Skeletal muscle tissue (tissue), 3 donors: ENCODE measurements at regions not wholly inside any gene's neighbourhood (a gene's known extent, or its start where the extent isn't known, plus 50 kb on each side); places are given as distances from the start of the nearest gene placed in this dataset.
"Not testable (repeated sequence)": the region's sequence is repeated elsewhere in the genome, so short reads cannot be mapped to it uniquely, and the experiment has no call there.

Experiments
- H3K27ac ChIP-seq: one replicate; pipeline ENCODE4 v1.7.0; 2013; ENCODE audit warnings: mild to moderate bottlenecking, low read depth, low read length, inconsistent platforms
- H3K27me3 ChIP-seq, 3 donors: one replicate each; pipeline ENCODE4 v1.7.0; 2013; ENCODE audit warnings: low read length in 3 of 3; ENCODE audit not compliant: control insufficient read depth in 3 of 3, insufficient read depth in 3 of 3
- H3K36me3 ChIP-seq, 3 donors: one replicate each; pipeline ENCODE4 v1.7.0; 2013; ENCODE audit warnings: low read length in 3 of 3; ENCODE audit not compliant: control insufficient read depth in 3 of 3, insufficient read depth in 3 of 3
- H3K4me1 ChIP-seq, 3 donors: one replicate each; pipeline ENCODE4 v1.7.0; 2013; ENCODE audit warnings: low read length in 3 of 3, mild to moderate bottlenecking in 3 of 3; ENCODE audit not compliant: control insufficient read depth in 3 of 3, insufficient read depth in 3 of 3
- H3K4me3 ChIP-seq, 3 donors: one replicate each; pipeline ENCODE4 v1.7.0; 2013; ENCODE audit warnings: low read length in 3 of 3
- H3K9ac ChIP-seq, 3 donors: one replicate each; pipeline ENCODE4 v1.7.0; 2013; ENCODE audit warnings: low read length in 3 of 3, mild to moderate bottlenecking in 3 of 3, moderate library complexity in 2 of 3, low read depth in 1 of 3
- H3K9me3 ChIP-seq, 3 donors: one replicate each; pipeline ENCODE4 v1.7.0; 2013; ENCODE audit warnings: low read length in 3 of 3; ENCODE audit not compliant: control insufficient read depth in 3 of 3
- donor health status: Osteomylitis.

GRCh38 chr13:76659074-76659473 is 227.1 kb downstream of the KCTD12 start:
- not testable (repeated sequence) for H3K27ac ChIP-seq, H3K9me3 ChIP-seq, H3K9ac ChIP-seq, H3K36me3 ChIP-seq, H3K27me3 ChIP-seq, H3K4me3 ChIP-seq, H3K4me1 ChIP-seq

DNA sequence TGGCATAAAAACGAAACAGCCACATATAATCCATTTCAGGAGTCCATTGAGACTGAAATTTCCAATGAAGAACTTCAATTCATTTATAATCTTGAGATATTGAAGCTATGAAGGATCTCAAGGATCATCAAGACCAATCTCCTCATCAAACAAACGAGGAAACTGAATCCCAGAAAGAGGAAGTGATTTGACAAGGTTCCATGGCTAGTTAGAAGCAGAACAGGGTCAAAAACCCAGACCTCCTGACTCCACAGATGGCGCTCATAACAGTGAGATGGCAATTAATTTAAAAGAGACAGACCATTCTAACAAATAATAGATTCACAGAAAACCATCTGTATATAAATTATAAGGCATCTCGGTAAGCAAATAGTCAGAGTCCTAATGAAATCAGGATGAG is 229.7 kb downstream of the KCTD12 start:
- Histone ChIP-seq H3K27ac (no peak overlapping the region), H3K9me3 (no peaks in the 10 kb centered on the region), H3K27me3 (no peaks in the 10 kb centered on the region), H3K9ac (no peak overlapping the region), H3K4me1 (no peaks in the 10 kb centered on the region), H3K4me3 (no peak overlapping the region), H3K36me3 (no peaks in the 10 kb centered on the region)

DNA sequence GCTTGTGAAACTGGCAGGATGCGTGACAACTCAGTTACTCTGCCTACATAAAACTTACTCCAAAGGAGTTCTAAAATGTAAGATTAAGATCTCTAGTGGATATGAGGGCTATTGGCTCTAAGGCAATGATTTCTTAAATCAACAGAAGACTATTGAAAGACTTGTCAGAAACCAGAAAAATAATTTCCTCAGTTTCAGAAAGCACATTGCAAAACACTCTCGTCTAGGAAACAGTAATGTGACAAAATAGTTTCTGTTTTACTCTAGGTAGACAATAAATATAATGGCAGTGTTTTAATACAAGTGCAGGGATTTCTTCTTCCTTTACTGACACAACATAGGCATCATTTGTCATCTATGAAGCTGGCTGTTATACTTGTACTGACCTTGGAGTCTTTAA is 230.1 kb downstream of the KCTD12 start:
- H3K4me3 ChIP-seq, result no peak overlapping the region
- H3K27me3 ChIP-seq, result no peaks in the 10 kb centered on the region
- H3K4me1 ChIP-seq, result no peaks in the 10 kb centered on the region
- H3K9me3 ChIP-seq, result no peaks in the 10 kb centered on the region
- H3K27ac ChIP-seq, result no peak overlapping the region
- no peaks in the 10 kb centered on the region for H3K36me3 ChIP-seq
- no peak overlapping the region for H3K9ac ChIP-seq

DNA sequence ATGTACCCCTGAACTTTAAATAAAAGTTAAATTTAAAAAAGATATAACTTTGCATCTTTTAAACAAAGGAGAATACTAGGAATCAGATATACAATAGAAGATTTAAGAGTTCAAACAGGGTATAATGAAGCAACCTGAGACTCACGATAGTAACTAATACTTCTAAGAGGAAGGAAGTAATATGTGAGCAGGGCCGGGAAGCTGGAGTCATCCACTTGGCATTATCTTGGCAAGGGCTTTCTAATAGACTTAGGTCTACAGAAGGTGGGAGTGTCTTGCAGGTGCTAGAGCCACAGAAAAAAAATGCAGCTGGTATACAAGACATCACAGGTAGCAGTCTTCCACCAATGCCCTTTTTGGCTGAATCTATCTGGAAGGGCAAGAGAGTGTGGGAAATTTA is 231.9 kb downstream of the KCTD12 start:
- no peak overlapping the region for H3K27ac ChIP-seq
- H3K36me3 ChIP-seq, result no peaks in the 10 kb centered on the region
- no peaks in the 10 kb centered on the region for H3K9me3 ChIP-seq
- no peak overlapping the region for H3K9ac ChIP-seq
- H3K4me1 ChIP-seq, result no peaks in the 10 kb centered on the region
- no peaks in the 10 kb centered on the region for H3K27me3 ChIP-seq
- H3K4me3 ChIP-seq, result no peak overlapping the region

DNA sequence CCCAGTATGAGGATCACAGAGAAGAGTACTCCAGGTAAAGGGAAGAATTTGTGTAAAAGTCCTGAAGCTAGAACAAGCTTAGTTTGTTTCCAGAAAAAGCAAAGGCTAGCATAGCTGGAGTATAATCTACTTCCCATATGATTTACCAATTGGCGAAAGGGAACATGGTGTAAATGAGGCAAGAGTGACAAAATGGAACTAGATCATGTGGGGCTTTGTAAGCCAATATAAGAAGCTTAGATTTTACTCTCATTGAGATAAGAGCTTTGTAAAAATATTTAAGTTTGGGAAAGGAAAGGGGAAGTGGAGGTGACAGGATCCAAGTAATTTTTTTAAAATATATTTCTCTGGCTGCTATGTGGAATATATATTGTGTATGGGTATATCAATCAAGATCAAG is 234.9 kb downstream of the KCTD12 start:
- Histone ChIP-seq H3K27ac (no peak overlapping the region), H3K27me3 (no peaks in the 10 kb centered on the region), H3K4me3 (no peak overlapping the region), H3K9ac (no peak overlapping the region), H3K36me3 (no peaks in the 10 kb centered on the region), H3K9me3 (no peaks in the 10 kb centered on the region), H3K4me1 (no peaks in the 10 kb centered on the region)

GRCh38 chr13:76647550-76647949 is 238.7 kb downstream of the KCTD12 start:
- Histone ChIP-seq H3K9ac (no peak overlapping the region), H3K36me3 (no peaks in the 10 kb centered on the region), H3K27me3 (no peaks in the 10 kb centered on the region), H3K27ac (no peak overlapping the region), H3K9me3 (no peaks in the 10 kb centered on the region), H3K4me1 (no peaks in the 10 kb centered on the region), H3K4me3 (no peak overlapping the region)

DNA sequence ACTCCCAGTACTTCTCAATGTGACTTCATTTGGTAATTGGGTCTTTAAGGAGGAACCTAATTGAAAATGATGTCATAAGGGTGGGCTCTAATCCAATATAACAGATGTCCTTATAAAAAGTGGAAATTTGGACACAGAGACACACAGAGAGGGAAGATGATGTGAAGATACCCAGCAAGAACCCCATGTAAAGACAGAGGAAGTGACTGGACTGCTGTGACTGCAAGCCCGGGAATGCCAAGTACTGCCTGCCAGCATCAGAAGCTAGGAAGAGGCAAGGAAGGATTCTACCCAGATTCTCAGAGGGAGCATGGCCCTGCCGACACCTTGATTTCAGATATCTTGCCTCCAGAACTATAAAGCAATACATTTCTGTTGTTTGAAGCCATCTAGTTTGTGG is 239.3 kb downstream of the KCTD12 start:
- H3K9me3 ChIP-seq, result no peaks in the 10 kb centered on the region
- H3K4me1 ChIP-seq, result no peaks in the 10 kb centered on the region
- no peaks in the 10 kb centered on the region for H3K27me3 ChIP-seq
- no peak overlapping the region for H3K27ac ChIP-seq
- H3K4me3 ChIP-seq, result no peak overlapping the region
- H3K9ac ChIP-seq, result no peak overlapping the region
- no peaks in the 10 kb centered on the region for H3K36me3 ChIP-seq

DNA sequence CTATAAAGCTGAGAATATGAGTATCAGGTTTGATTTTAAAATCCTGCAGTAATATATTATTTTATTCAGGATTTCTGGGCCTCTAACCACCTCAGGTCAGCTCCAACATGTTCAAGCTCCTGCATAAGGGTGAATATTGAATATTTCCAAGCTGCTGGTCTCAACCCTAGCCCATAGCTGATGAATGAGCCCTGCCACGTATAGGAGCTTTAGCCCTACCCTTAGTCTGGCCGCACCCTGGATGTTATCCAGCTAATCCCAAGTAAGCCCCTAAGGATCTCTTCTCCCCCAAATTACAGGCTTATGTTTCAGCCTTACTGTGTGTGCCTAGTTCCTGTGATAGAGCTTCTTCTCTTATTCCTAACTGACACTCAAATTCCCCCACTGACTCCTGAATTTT is 240.6 kb downstream of the KCTD12 start:
- Histone ChIP-seq H3K4me3 (no peak overlapping the region), H3K4me1 (no peaks in the 10 kb centered on the region), H3K9me3 (no peaks in the 10 kb centered on the region), H3K27me3 (no peaks in the 10 kb centered on the region), H3K9ac (no peak overlapping the region), H3K27ac (no peak overlapping the region), H3K36me3 (no peaks in the 10 kb centered on the region)

DNA sequence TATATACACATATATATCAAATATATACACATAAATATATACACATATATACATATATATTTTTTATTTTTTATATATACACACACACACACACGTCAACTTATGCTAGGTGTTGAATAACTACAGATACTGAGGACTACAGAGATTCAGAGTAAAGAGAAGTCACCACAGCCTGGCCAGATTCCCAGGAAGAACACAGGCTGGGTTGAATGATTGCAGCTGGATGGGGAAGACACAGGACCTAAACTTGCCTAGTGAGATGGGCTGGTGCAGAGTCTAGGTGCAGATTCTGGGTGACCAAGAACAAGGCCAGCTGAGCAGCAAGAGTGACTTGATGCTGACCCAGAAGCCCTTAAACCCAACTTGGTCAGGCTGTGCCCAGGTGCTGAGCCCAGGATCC is 241.3 kb downstream of the KCTD12 start:
- no peak overlapping the region for H3K27ac ChIP-seq
- no peaks in the 10 kb centered on the region for H3K27me3 ChIP-seq
- H3K9ac ChIP-seq, result no peak overlapping the region
- H3K4me3 ChIP-seq, result no peak overlapping the region
- no peaks in the 10 kb centered on the region for H3K36me3 ChIP-seq
- no peaks in the 10 kb centered on the region for H3K4me1 ChIP-seq
- H3K9me3 ChIP-seq, result no peaks in the 10 kb centered on the region

DNA sequence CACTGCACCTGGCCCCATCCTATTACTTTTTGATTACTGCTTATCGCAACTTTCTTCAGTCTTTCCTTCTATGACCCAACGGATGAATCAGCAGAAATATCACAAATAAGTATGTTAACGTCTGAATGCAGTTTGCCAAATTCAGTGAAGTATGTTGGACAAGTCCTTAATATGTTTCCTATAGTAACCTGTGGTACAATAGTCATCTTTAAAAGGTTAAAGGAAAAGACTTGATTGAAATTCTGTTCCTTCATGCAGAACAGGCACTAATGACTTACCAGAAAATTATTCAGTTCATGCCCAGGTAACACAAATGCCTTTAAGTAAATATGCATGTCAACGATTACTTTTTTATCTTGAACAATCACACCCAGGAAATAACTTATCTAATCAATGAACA is 242.6 kb downstream of the KCTD12 start:
- Histone ChIP-seq H3K9me3 (no peaks in the 10 kb centered on the region), H3K36me3 (no peaks in the 10 kb centered on the region), H3K9ac (no peak overlapping the region), H3K27me3 (no peaks in the 10 kb centered on the region), H3K4me1 (peaks cover 0 to under 1% (median 0%) of the 10 kb centered on the region in 3 donors), H3K27ac (no peak overlapping the region), H3K4me3 (no peak overlapping the region)

DNA sequence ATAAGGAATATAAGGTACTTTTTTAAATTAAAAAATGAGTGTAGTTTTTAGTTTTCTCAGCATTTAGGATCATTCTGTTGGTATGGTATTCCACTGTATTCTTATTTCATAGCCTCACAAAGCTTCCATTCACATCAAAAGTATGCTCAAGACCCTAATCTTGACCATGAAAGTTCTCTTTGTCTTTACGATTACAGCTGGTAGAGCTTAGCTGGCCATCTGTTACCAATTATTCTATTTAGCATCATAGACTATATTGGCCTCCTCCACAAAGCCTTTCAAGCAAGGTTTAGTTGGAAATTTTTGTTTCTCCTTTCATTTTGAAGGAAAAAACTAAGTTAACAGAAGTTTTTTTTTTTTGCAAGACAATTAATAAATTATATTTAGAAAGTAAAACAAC is 245.1 kb downstream of the KCTD12 start:
- peaks cover 0 to 11% (median 9%) of the 10 kb centered on the region in 3 donors for H3K4me1 ChIP-seq
- no peaks in the 10 kb centered on the region for H3K9me3 ChIP-seq
- no peak overlapping the region for H3K27ac ChIP-seq
- H3K9ac ChIP-seq, result no peak overlapping the region
- no peak overlapping the region for H3K4me3 ChIP-seq
- H3K27me3 ChIP-seq, result no peaks in the 10 kb centered on the region
- H3K36me3 ChIP-seq, result no peaks in the 10 kb centered on the region
